ENCODE measurements at regions not wholly inside any gene's neighbourhood (a gene's known extent, or its start where the extent isn't known, plus 50 kb on each side); places are given as distances from the start of the nearest gene placed in this dataset.
A peak's percentile ranks its signal among the peaks of the same experiment; 100 is the strongest.
"Not testable (repeated sequence)": the region's sequence is repeated elsewhere in the genome, so short reads cannot be mapped to it uniquely, and the experiment has no call there.

GRCh38 chr12:23281295-23281694, 656.3 kb downstream of the ETNK1 start (continued):
- no peak for TF ChIP-seq JAZF1 (CRISPR knock-in tag; IDR thresholded peaks at IDR 0.05)
- TF ChIP-seq ZNF263 (CRISPR knock-in tag; IDR thresholded peaks at IDR 0.05; ENCODE audit: low read depth): no peak
- no peak for TF ChIP-seq GTF2I (CRISPR knock-in tag; conservative IDR thresholded peaks at IDR 0.05)

- no peak overlapping the region for H3K4me3 Mint-ChIP-seq
- H3K36me3 Mint-ChIP-seq: no peaks in the 10 kb centered on the region
- ChIA-PET POLR2A (no interaction called here), CTCF (no interaction called here)
- DNase-seq (ENCODE audit: low spot score) (no peak), ATAC-seq (no peak)
- H3K4me1 Mint-ChIP-seq: no peaks in the 10 kb centered on the region
- H3K27me3 Mint-ChIP-seq (ENCODE audit: low read depth): no peaks in the 10 kb centered on the region
- TF ChIP-seq ZNF138 (CRISPR knock-in tag; conservative IDR thresholded peaks at IDR 0.05) (no peak), JAZF1 (CRISPR knock-in tag; IDR thresholded peaks at IDR 0.05) (no peak), STAT6 (CRISPR knock-in tag; conservative IDR thresholded peaks at IDR 0.05; ENCODE audit: low read depth) (no peak)
- no peak overlapping the region for H3K27ac Mint-ChIP-seq
- peaks cover 26% of the 10 kb centered on the region for H3K9me3 Mint-ChIP-seq
These were observed 657.7 kb downstream of the ETNK1 start for GRCh38 chr12:23282701-23283100.

GRCh38 chr12:23285764-23286530, 661.0 kb downstream of the ETNK1 start:
- H3K27ac Mint-ChIP-seq; H3K36me3 Mint-ChIP-seq; ATAC-seq; POLR2A ChIA-PET; H3K27me3 Mint-ChIP-seq (ENCODE audit: low read depth); H3K4me3 Mint-ChIP-seq; CTCF ChIA-PET; H3K4me1 Mint-ChIP-seq: not testable (repeated sequence)
- peak; percentile 14 for DNase-seq (ENCODE audit: low spot score)
- H3K9me3 Mint-ChIP-seq: peaks cover 29% of the 10 kb centered on the region

- TF ChIP-seq ZNF512 (CRISPR knock-in tag; IDR thresholded peaks at IDR 0.05; ENCODE audit: borderline replicate concordance): no peak
- TF ChIP-seq RORB (CRISPR knock-in tag; IDR thresholded peaks at IDR 0.05): no peak
- no peak for TF ChIP-seq ZNF219 (CRISPR knock-in tag; IDR thresholded peaks at IDR 0.05; ENCODE audit: borderline replicate concordance)
- TF ChIP-seq CTCF (IDR thresholded peaks at IDR 0.05): no peak
- no peak for TF ChIP-seq CREB1 (CRISPR knock-in tag; IDR thresholded peaks at IDR 0.05)
- no peak for TF ChIP-seq SMAD3 (CRISPR knock-in tag; IDR thresholded peaks at IDR 0.05; ENCODE audit: borderline replicate concordance)
- TF ChIP-seq MXD4 (CRISPR knock-in tag; IDR thresholded peaks at IDR 0.05; ENCODE audit: borderline replicate concordance): no peak
- no peak for TF ChIP-seq HMGA2 (CRISPR knock-in tag; IDR thresholded peaks at IDR 0.05)
- no peak for TF ChIP-seq CBFB (CRISPR knock-in tag; IDR thresholded peaks at IDR 0.05; ENCODE audit: low read depth)
- no peak for TF ChIP-seq SOX15 (CRISPR knock-in tag; IDR thresholded peaks at IDR 0.05)
- TF ChIP-seq ZNF121 (CRISPR knock-in tag; IDR thresholded peaks at IDR 0.05): no peak
- no peak for TF ChIP-seq ZMAT4 (CRISPR knock-in tag; IDR thresholded peaks at IDR 0.05)
- TF ChIP-seq TP53 (CRISPR knock-in tag; IDR thresholded peaks at IDR 0.05): no peak
- no peak for TF ChIP-seq FOXP4 (CRISPR knock-in tag; IDR thresholded peaks at IDR 0.05)
- Mint-ChIP-seq H3K27ac (no peak overlapping the region), H3K36me3 (no peaks in the 10 kb centered on the region), H3K4me3 (no peak overlapping the region), H3K9me3 (peaks cover 9% of the 10 kb centered on the region), H3K4me1 (no peaks in the 10 kb centered on the region), H3K27me3 (ENCODE audit: low read depth) (no peaks in the 10 kb centered on the region)
- DNase-seq (ENCODE audit: low spot score): no peak
- CTCF ChIA-PET: no interaction called here
- no peak for ATAC-seq
- POLR2A ChIA-PET: no interaction called here
These were observed 658.7 kb downstream of the SOX5 start for GRCh38 chr12:23290627-23291330.
